Astrocyte of the spinal cord (primary cell): ENCODE measurements at regions not wholly inside any gene's neighbourhood (a gene's known extent, or its start where the extent isn't known, plus 50 kb on each side); places are given as distances from the start of the nearest gene placed in this dataset.

Experiments used
- DNase-seq: peaks from one replicate; pipeline ENCODE4 v3.0.0; 2011; ENCODE audit warnings: low read depth, low spot score
- H3K4me3 ChIP-seq: 2 replicates; pipeline ENCODE4 v1.5.1; 2011; ENCODE audit warnings: low read depth, mild to moderate bottlenecking, low read length, moderate library complexity
- in situ Hi-C: cut with HindIII; loops from 2 replicates; pipeline ENCODE4 v1.10.0; 2017; ENCODE audit warnings: low sequenced_read_pairs
- TF ChIP-seq, protein P1 (sequence below): IDR thresholded peaks from 2 replicates; pipeline ENCODE4 v1.5.1; 2012; ENCODE audit warnings: low read depth, mild to moderate bottlenecking, low read length, inconsistent platforms

DNA sequence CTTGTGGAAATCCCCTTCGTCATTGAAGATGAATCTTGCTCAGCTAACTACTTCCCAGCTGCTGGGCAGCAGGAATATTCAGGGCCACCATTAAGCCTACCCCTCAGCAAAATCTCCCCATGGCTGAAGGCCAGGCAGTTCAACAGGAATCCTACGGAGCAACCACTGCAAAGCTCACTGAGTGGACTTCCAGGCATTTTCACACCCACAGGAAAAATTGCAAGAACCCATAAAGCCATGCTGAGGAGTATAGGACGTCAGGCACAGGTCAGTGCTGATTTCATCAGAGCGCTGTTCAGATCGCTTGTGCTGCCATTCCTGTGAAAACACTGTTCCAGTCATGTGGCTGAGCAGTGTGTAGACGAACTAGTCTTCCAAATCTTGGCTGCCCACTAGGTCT is 134.8 kb upstream of the TACR1 start:
- no peak for DNase-seq
- H3K4me3 ChIP-seq, result no peak overlapping the region
- TF ChIP-seq, protein P1, sequence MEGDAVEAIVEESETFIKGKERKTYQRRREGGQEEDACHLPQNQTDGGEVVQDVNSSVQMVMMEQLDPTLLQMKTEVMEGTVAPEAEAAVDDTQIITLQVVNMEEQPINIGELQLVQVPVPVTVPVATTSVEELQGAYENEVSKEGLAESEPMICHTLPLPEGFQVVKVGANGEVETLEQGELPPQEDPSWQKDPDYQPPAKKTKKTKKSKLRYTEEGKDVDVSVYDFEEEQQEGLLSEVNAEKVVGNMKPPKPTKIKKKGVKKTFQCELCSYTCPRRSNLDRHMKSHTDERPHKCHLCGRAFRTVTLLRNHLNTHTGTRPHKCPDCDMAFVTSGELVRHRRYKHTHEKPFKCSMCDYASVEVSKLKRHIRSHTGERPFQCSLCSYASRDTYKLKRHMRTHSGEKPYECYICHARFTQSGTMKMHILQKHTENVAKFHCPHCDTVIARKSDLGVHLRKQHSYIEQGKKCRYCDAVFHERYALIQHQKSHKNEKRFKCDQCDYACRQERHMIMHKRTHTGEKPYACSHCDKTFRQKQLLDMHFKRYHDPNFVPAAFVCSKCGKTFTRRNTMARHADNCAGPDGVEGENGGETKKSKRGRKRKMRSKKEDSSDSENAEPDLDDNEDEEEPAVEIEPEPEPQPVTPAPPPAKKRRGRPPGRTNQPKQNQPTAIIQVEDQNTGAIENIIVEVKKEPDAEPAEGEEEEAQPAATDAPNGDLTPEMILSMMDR, result no peak
- in situ Hi-C loops, result no loop called here

DNA sequence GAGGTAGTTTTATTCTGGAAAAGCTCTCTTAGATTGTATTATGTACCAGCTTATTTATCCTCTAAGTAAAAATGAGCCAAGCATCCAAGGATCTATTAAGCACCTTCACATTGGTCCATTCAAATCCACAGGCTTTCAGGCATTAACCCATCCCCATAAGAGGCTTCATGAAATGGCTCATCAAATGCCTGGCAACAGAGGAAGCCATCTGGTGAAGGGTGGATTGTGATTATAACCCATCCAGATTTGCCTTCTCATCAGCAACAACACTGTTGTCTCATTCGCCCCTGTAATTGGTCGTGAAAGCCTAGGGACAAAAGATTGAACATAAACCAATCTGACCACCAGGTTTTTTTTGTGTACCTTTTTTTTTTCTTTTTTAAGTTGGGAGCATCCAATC is 134.3 kb upstream of the TACR1 start:
- TF ChIP-seq, protein P1, result no peak
- in situ Hi-C loops, result no loop called here
- DNase-seq, result no peak
- no peak overlapping the region for H3K4me3 ChIP-seq

DNA sequence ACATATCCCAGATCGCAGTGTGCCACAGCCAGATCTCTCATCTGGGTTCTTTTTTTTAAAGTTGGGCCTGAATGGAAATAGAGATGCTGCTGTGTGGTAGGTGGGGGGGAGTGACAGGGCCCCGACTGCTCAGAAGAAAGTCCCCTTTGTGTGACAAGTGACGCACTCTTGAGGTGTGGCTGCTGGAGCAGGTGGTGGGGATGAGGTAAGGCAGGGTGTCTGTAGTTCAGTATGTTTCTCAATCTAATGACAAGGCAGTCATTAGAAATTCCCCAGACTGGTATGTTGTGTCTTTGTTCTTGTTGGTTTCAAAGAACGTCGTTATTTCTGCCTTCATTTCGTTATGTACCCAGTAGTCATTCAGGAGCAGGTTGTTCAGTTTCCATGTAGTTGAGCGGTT is 128.8 kb upstream of the TACR1 start:
- no peak for DNase-seq
- H3K4me3 ChIP-seq, result no peak overlapping the region
- TF ChIP-seq, protein P1, result no peak
- in situ Hi-C loops, result no loop called here

DNA sequence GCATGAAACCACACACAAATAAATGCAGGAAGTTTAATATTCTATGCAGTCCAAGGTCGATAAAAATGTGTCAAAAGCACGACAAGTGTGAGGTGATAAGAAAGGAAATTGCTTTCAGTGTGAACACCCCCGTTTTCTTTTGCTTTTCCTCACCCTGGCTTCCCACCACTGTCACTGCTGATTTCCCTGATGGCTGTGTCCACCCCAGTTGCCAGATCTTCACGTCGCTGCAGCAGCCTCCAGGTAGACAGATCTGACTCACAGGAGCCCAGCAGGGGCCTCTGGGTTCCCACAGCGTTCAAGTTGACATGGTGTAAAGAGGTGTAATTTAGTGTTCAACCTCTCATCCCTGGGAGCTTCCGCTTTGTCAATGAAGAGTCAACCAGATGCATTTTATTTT is 128.0 kb upstream of the TACR1 start:
- in situ Hi-C loops, result no loop called here

DNA sequence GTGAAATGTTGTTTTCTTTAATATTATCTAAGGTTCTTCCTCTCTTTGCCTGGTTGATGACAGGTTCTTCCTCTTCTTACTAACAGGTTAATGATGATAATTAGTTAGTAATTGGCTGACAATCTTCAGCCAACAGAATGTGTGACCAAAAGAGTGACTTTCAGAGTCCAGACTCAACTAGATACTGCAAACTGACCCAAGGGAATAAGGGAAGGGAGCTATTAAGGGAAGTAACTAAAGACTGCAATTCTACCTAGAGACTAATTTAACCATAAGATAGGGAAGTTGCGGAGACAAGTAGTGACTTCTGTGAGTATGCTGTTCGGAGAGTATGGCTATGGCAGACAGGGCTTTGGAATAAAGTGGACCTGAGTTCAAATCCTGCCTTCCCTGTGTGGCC is 127.3 kb upstream of the TACR1 start:
- no peak for DNase-seq
- TF ChIP-seq, protein P1, result no peak
- in situ Hi-C loops, result no loop called here
- H3K4me3 ChIP-seq, result no peak overlapping the region

More for the DNA sequence above, 128.0 kb upstream of the TACR1 start:
- TF ChIP-seq, protein P1, result no peak
- no peak overlapping the region for H3K4me3 ChIP-seq
- no peak for DNase-seq

DNA sequence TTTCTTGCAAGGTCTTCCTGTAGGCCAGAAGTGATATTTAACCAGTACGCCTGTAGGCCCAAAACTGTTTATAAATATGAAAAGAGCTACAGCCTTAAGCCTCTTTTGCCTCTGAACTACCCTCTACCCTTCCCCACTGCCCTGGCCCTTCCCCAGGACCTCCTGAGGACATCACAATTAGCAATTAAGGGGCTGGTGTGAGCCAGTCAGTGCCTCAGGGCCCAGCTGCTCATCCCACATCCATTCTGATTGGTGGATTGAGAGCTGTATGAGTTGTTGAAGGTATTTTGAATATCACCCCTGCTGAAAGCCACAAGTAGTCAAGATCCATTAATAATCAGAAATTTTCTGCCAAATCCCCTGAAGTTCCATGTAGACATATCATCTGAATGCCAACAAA is 126.3 kb upstream of the TACR1 start:
- TF ChIP-seq, protein P1, result no peak
- no peak for DNase-seq
- H3K4me3 ChIP-seq, result no peak overlapping the region
- in situ Hi-C loops, result no loop called here

DNA sequence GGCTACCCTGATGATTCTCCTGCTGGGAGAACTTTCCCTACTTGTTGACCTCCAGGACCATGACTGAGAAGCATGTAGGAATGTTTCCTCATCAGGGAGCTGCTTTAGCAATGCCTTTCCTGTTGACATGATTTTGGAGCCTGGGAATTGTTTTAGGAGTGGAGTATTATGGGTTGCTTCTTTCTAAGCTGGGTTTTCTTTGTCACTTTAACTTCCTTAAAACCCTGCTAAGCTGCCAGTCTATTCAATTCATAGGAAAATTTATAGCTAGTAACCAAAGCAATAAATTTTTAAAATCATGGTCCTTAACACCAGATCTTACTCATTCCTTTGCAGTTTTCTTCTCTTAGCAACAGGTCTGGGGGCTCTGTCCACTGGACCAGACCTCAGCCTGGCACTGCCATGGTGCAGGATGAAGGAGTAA is 125.6 kb upstream of the TACR1 start:
- no peak overlapping the region for H3K4me3 ChIP-seq
- TF ChIP-seq, protein P1, result no peak
- DNase-seq, result no peak
- in situ Hi-C loops, result no loop called here
